ENCODE measurements at regions not wholly inside any gene's neighbourhood (a gene's known extent, or its start where the extent isn't known, plus 50 kb on each side); places are given as distances from the start of the nearest gene placed in this dataset.

- intact Hi-C loops (cut with micrococcal nuclease), result no loop called here
- Mint-ChIP-seq H3K4me1 (ENCODE audit: low read depth) (no peaks in the 10 kb centered on the region), H3K4me3 (no peak overlapping the region), H3K9me3 (peaks cover 3% of the 10 kb centered on the region), H3K27me3 (ENCODE audit: insufficient read depth) (peaks cover 5% of the 10 kb centered on the region), H3K27ac (no peak overlapping the region), H3K36me3 (ENCODE audit: low read depth) (no peaks in the 10 kb centered on the region)
- no peak for DNase-seq (ENCODE audit: low spot score)
Measured at GRCh38 chr12:125454786-125455480, 389.7 kb downstream of the AACS start.

DNA sequence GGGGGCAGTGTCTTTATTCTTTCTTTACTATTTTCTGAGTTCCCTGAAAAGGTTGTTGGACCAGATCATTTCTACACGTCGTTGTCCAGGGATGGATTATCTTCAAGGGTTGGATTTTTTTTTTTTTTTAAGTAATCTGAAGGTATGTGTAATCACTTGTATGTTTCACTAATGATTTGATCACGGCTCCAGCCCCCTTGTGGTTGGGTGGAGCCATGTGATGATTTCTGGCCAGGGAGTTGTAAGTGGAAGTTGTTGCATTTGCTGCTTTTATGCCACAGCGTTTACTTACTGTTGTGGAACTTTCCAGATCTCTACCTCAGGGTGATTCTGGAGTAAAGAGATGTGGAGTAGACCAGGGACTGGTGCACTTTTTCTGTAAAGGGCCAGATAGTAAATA lies 390.3 kb downstream of the AACS start:
- no peak overlapping the region for H3K27ac Mint-ChIP-seq
- H3K27me3 Mint-ChIP-seq (ENCODE audit: insufficient read depth), result peaks cover 5% of the 10 kb centered on the region
- H3K9me3 Mint-ChIP-seq, result peaks cover 3% of the 10 kb centered on the region
- intact Hi-C loops (cut with micrococcal nuclease), result no loop called here
- H3K4me3 Mint-ChIP-seq, result no peak overlapping the region
- no peaks in the 10 kb centered on the region for H3K36me3 Mint-ChIP-seq (ENCODE audit: low read depth)
- DNase-seq (ENCODE audit: low spot score), result no peak
- no peaks in the 10 kb centered on the region for H3K4me1 Mint-ChIP-seq (ENCODE audit: low read depth)

DNA sequence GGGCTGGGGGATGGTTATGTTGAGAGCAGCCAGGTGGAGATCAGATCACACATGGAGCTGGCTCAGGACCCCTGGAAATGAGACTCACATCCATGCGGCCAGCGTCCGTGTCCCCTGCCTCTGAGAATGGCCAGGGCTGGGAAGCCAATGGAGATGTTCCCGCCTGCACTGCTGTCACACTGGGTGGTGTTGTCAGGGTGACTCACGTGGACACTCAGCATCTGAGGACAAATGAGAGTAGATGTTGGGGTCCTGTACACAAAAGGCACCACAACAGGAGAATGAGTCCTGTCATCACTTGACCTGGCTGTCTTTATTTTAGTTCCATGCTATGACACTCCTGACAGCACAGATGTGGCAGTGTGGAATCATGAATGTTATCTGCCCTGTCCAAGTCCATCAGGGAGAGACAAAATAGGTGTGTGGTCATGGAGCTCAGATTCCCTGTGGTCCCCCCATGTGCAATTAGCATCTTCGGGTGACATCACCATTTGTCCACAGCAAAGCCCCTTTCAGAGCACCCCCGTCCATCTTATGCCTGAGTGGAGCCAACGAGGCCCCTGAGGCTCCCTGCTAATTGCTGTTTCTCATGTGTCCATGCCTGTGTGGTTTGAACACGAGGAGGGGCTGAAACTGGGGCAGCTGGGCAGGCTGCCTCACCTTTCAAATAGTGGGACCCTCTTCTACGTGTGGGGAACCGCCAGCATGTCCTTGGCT lies 393.5 kb downstream of the AACS start:
- Mint-ChIP-seq H3K4me1 (ENCODE audit: low read depth) (no peaks in the 10 kb centered on the region), H3K27ac (no peak overlapping the region), H3K36me3 (ENCODE audit: low read depth) (no peaks in the 10 kb centered on the region), H3K9me3 (no peaks in the 10 kb centered on the region), H3K4me3 (no peak overlapping the region), H3K27me3 (ENCODE audit: insufficient read depth) (peaks cover 5% of the 10 kb centered on the region)
- DNase-seq (ENCODE audit: low spot score), result no peak
- intact Hi-C loops (cut with micrococcal nuclease), result no loop called here

- intact Hi-C loops (cut with micrococcal nuclease), result no loop called here
- Mint-ChIP-seq H3K27me3 (ENCODE audit: insufficient read depth) (no peaks in the 10 kb centered on the region), H3K4me3 (no peak overlapping the region), H3K9me3 (no peaks in the 10 kb centered on the region), H3K4me1 (ENCODE audit: low read depth) (no peaks in the 10 kb centered on the region), H3K27ac (no peak overlapping the region), H3K36me3 (ENCODE audit: low read depth) (no peaks in the 10 kb centered on the region)
- no peak for DNase-seq (ENCODE audit: low spot score)
Measured at GRCh38 chr12:125461831-125462230, 396.6 kb downstream of the AACS start.

GRCh38 chr12:125463386-125463785 lies 398.2 kb downstream of the AACS start:
- intact Hi-C loops (cut with micrococcal nuclease), result no loop called here
- no peak for DNase-seq (ENCODE audit: low spot score)
- Mint-ChIP-seq H3K4me1 (ENCODE audit: low read depth) (no peaks in the 10 kb centered on the region), H3K27ac (no peak overlapping the region), H3K4me3 (no peak overlapping the region), H3K27me3 (ENCODE audit: insufficient read depth) (peaks cover 2% of the 10 kb centered on the region), H3K36me3 (ENCODE audit: low read depth) (no peaks in the 10 kb centered on the region), H3K9me3 (no peaks in the 10 kb centered on the region)

GRCh38 chr12:125467363-125467762 lies 402.1 kb downstream of the AACS start:
- no peaks in the 10 kb centered on the region for H3K9me3 Mint-ChIP-seq
- no peaks in the 10 kb centered on the region for H3K36me3 Mint-ChIP-seq (ENCODE audit: low read depth)
- no peak overlapping the region for H3K4me3 Mint-ChIP-seq
- no peaks in the 10 kb centered on the region for H3K4me1 Mint-ChIP-seq (ENCODE audit: low read depth)
- peaks cover 2% of the 10 kb centered on the region for H3K27me3 Mint-ChIP-seq (ENCODE audit: insufficient read depth)
- intact Hi-C loops (cut with micrococcal nuclease), result no loop called here
- no peak for DNase-seq (ENCODE audit: low spot score)
- H3K27ac Mint-ChIP-seq, result no peak overlapping the region

DNA sequence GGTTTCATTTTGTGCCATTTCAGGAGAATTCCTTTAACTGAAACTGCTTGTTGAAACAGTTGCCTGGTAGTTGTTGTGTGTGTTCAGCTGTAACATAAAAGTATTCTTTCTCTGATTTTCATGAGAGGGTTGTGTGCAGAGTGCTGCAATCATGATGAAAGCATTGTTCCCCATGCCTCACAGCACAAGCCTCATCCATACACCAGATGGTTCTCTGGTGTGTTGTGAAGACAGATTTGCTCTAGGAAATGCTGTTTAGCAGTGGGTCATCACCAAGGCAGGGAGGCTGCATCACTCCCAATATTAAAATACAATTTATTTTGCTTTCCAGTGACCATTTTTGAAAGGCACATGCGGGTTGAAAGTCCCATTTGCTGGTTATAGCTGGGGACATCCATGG lies 404.4 kb downstream of the AACS start:
- Mint-ChIP-seq H3K27ac (no peak overlapping the region), H3K4me3 (no peak overlapping the region), H3K36me3 (ENCODE audit: low read depth) (no peaks in the 10 kb centered on the region), H3K9me3 (no peaks in the 10 kb centered on the region), H3K27me3 (ENCODE audit: insufficient read depth) (peaks cover 5% of the 10 kb centered on the region), H3K4me1 (ENCODE audit: low read depth) (no peaks in the 10 kb centered on the region)
- intact Hi-C loops (cut with micrococcal nuclease), result no loop called here
- DNase-seq (ENCODE audit: low spot score), result no peak

- intact Hi-C loops (cut with micrococcal nuclease), result no loop called here
- DNase-seq (ENCODE audit: low spot score), result no peak
Measured at GRCh38 chr12:125470838-125471783, 405.9 kb downstream of the AACS start.

DNA sequence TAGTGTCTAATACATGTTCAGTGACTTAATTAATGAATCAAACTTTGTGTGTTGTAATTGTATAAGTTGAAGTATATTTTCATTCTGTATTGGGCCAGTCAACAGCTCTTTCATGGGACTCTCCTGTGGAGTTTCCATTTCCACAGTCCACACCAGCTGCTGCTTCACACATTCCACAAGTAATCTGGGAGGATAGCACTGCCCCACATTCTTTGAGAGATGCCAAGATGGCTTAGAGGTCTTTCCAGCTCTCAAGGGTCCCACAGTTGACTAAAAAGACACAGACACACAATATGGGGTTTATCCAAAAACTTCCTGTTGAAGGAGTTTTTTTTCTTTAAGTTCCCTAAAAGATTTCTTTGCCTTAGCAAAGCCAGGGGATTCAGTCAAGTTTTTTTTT lies 408.3 kb downstream of the AACS start:
- no peak for DNase-seq (ENCODE audit: low spot score)
- Mint-ChIP-seq H3K4me3 (no peak overlapping the region), H3K27ac (no peak overlapping the region), H3K9me3 (no peaks in the 10 kb centered on the region), H3K27me3 (ENCODE audit: insufficient read depth) (peaks cover 3% of the 10 kb centered on the region), H3K4me1 (ENCODE audit: low read depth) (no peaks in the 10 kb centered on the region), H3K36me3 (ENCODE audit: low read depth) (no peaks in the 10 kb centered on the region)
- intact Hi-C loops (cut with micrococcal nuclease), result no loop called here

More at GRCh38 chr12:125470838-125471783, 405.9 kb downstream of the AACS start:
- no peak overlapping the region for H3K27ac Mint-ChIP-seq
- no peaks in the 10 kb centered on the region for H3K36me3 Mint-ChIP-seq (ENCODE audit: low read depth)
- H3K4me1 Mint-ChIP-seq (ENCODE audit: low read depth), result no peaks in the 10 kb centered on the region
- H3K4me3 Mint-ChIP-seq, result no peak overlapping the region
- H3K9me3 Mint-ChIP-seq, result no peaks in the 10 kb centered on the region
- peaks cover 5% of the 10 kb centered on the region for H3K27me3 Mint-ChIP-seq (ENCODE audit: insufficient read depth)

GRCh38 chr12:125487336-125487735 lies 422.1 kb downstream of the AACS start:
- DNase-seq (ENCODE audit: low spot score), result no peak
- no peak overlapping the region for H3K27ac Mint-ChIP-seq
- intact Hi-C loops (cut with micrococcal nuclease), result no loop called here
- H3K36me3 Mint-ChIP-seq (ENCODE audit: low read depth), result no peaks in the 10 kb centered on the region
- no peaks in the 10 kb centered on the region for H3K27me3 Mint-ChIP-seq (ENCODE audit: insufficient read depth)
- H3K4me1 Mint-ChIP-seq (ENCODE audit: low read depth), result no peaks in the 10 kb centered on the region
- H3K4me3 Mint-ChIP-seq, result no peak overlapping the region
- H3K9me3 Mint-ChIP-seq, result no peaks in the 10 kb centered on the region

DNA sequence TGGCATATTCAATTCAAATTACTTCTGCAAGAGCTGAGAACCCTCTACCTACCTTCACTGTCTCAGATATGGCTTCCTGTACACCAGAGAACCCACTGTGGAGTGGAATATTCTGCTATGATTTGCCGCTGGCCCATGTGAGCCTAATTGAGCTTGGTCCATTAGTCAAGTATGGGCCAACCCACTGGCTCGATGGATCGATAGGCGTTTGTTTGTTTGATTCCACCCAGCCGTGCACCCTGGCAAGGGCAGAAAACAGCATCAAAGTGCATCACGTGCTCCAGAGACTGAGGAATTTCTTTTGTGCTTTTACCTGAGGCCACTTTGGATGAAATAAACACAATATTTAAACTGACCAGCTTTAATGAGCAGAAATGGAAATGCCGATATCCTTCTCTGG lies 426.3 kb downstream of the AACS start:
- intact Hi-C loops (cut with micrococcal nuclease), result no loop called here
- H3K36me3 Mint-ChIP-seq (ENCODE audit: low read depth), result no peaks in the 10 kb centered on the region
- H3K9me3 Mint-ChIP-seq, result peaks cover 4% of the 10 kb centered on the region
- no peak overlapping the region for H3K4me3 Mint-ChIP-seq
- H3K27ac Mint-ChIP-seq, result no peak overlapping the region
- H3K27me3 Mint-ChIP-seq (ENCODE audit: insufficient read depth), result no peaks in the 10 kb centered on the region
- DNase-seq (ENCODE audit: low spot score), result no peak
- no peaks in the 10 kb centered on the region for H3K4me1 Mint-ChIP-seq (ENCODE audit: low read depth)

DNA sequence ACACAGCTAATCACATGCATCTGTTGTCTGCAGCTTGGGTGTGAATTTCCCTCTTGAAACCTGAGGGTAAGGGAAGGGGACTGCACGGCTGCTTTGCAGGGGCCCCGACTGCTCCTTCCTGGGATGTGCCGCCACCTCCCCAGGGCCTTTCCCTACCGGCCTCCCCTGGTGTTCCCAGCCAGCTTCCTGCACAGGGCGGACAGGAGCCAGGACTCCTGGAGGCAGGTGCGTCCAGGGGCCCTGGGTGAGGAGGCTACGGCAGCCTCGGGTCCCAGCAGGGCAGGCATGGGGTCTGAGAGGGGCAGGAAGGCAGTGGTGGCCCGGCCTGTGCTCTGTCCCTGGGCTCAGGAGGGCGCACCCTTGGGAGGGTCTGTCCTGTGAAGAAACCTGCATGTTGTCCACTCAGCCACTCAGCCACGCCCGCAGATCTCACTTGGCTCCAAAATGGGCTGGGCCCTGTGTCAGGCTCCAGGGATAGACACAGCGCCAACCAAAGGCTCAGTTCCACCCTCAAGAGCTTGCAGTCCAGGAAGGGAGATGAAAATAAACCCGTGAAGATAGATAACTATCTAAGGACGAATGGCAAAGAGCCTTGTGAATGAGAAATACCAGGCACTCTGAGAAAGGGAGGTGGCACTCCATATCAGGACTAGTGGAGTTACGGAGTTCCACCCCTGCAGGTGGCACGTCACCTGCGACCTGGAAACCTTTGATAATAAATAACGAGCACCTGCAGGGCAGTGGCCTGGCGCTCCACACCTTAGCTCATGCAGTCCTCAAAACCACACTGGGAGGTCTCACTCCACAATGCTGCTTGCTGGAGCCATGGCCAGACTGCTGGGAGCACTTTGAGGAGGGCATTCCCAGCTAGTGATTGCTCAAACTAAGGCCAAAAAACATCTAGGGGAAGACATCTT lies 427.4 kb downstream of the AACS start:
- Mint-ChIP-seq H3K27ac (no peak overlapping the region), H3K4me3 (no peak overlapping the region), H3K36me3 (ENCODE audit: low read depth) (no peaks in the 10 kb centered on the region), H3K9me3 (peaks cover 4% of the 10 kb centered on the region), H3K27me3 (ENCODE audit: insufficient read depth) (no peaks in the 10 kb centered on the region), H3K4me1 (ENCODE audit: low read depth) (no peaks in the 10 kb centered on the region)
- DNase-seq (ENCODE audit: low spot score), result no peak
- intact Hi-C loops (cut with micrococcal nuclease), result no loop called here
